ENCODE measurements at regions not wholly inside any gene's neighbourhood (a gene's known extent, or its start where the extent isn't known, plus 50 kb on each side); places are given as distances from the start of the nearest gene placed in this dataset.

GRCh38 chr13:78305171-78305570 lies 298.2 kb downstream of the POU4F1 start:
- ATAC-seq, result no peak
- no peak for DNase-seq
- Histone ChIP-seq H3K4me3 (ENCODE audit: low read length) (no peak overlapping the region), H3K27ac (ENCODE audit: low read depth, low read length) (no peak overlapping the region), H3K9me3 (ENCODE audit: control insufficient read depth in 2 of 3, low read length in 3 of 3) (no peaks in the 10 kb centered on the region), H3K27me3 (ENCODE audit: control insufficient read depth in 2 of 2, insufficient read depth in 2 of 2, low read length in 2 of 2) (no peaks in the 10 kb centered on the region), H3K4me1 (ENCODE audit: control insufficient read depth in 2 of 2, insufficient read depth in 2 of 2, low read length in 2 of 2) (no peaks in the 10 kb centered on the region), H3K36me3 (ENCODE audit: control insufficient read depth in 2 of 3, insufficient read depth in 3 of 3, low read length in 3 of 3) (no peaks in the 10 kb centered on the region)
- Mint-ChIP-seq H3K9me3 (no peaks in the 10 kb centered on the region), H3K27ac (no peak overlapping the region), H3K4me1 (no peaks in the 10 kb centered on the region), H3K36me3 (no peaks in the 10 kb centered on the region), H3K27me3 (peaks cover 0 to 5% (median 0%) of the 10 kb centered on the region in 5 donors), H3K4me3 (no peak overlapping the region)
- CTCF ChIA-PET, result no interaction called here
- POLR2A ChIA-PET, result no interaction called here
- intact Hi-C loops (cut with micrococcal nuclease), result no loop called here

GRCh38 chr13:78299832-78300623 lies 303.3 kb downstream of the POU4F1 start:
- no peaks in the 10 kb centered on the region for H3K4me1 Mint-ChIP-seq

GRCh38 chr13:78298657-78299056 lies 304.7 kb downstream of the POU4F1 start:
- CTCF ChIA-PET, result no interaction called here
- no peaks in the 10 kb centered on the region for H3K4me1 Mint-ChIP-seq

More at GRCh38 chr13:78299832-78300623, 303.3 kb downstream of the POU4F1 start:
- Histone ChIP-seq H3K27ac (ENCODE audit: low read depth, low read length) (no peak overlapping the region), H3K9me3 (ENCODE audit: control insufficient read depth in 2 of 3, low read length in 3 of 3) (no peaks in the 10 kb centered on the region), H3K4me1 (ENCODE audit: control insufficient read depth in 2 of 2, insufficient read depth in 2 of 2, low read length in 2 of 2) (no peaks in the 10 kb centered on the region), H3K4me3 (ENCODE audit: low read length) (no peak overlapping the region), H3K27me3 (ENCODE audit: control insufficient read depth in 2 of 2, insufficient read depth in 2 of 2, low read length in 2 of 2) (no peaks in the 10 kb centered on the region), H3K36me3 (ENCODE audit: control insufficient read depth in 2 of 3, insufficient read depth in 3 of 3, low read length in 3 of 3) (no peaks in the 10 kb centered on the region)
- Mint-ChIP-seq H3K4me3 (no peak overlapping the region), H3K27me3 (no peaks in the 10 kb centered on the region), H3K27ac (no peak overlapping the region), H3K9me3 (no peaks in the 10 kb centered on the region), H3K36me3 (no peaks in the 10 kb centered on the region)
- no peak for ATAC-seq
- POLR2A ChIA-PET, result no interaction called here
- CTCF ChIA-PET, result no interaction called here
- no peak for DNase-seq
- intact Hi-C loops (cut with micrococcal nuclease), result no loop called here

GRCh38 chr13:78286748-78287147 lies 316.6 kb downstream of the POU4F1 start:
- H3K4me3 ChIP-seq (ENCODE audit: low read length), result no peak overlapping the region
- no peaks in the 10 kb centered on the region for H3K36me3 ChIP-seq (ENCODE audit: control insufficient read depth in 2 of 3, insufficient read depth in 3 of 3, low read length in 3 of 3)
- Mint-ChIP-seq H3K4me1 (no peaks in the 10 kb centered on the region), H3K27ac (no peak overlapping the region), H3K9me3 (peaks cover 2 to 34% (median 10%) of the 10 kb centered on the region in 11 donors), H3K27me3 (peaks cover 0 to 5% (median 0%) of the 10 kb centered on the region in 5 donors), H3K36me3 (no peaks in the 10 kb centered on the region), H3K4me3 (no peak overlapping the region)
- ChIA-PET POLR2A (no interaction called here), CTCF (no interaction called here)
- no peaks in the 10 kb centered on the region for H3K9me3 ChIP-seq (ENCODE audit: control insufficient read depth in 2 of 3, low read length in 3 of 3)
- ATAC-seq (no peak), DNase-seq (no peak)
- no peaks in the 10 kb centered on the region for H3K27me3 ChIP-seq (ENCODE audit: control insufficient read depth in 2 of 2, insufficient read depth in 2 of 2, low read length in 2 of 2)
- intact Hi-C loops (cut with micrococcal nuclease), result no loop called here
- H3K27ac ChIP-seq (ENCODE audit: low read depth, low read length), result no peak overlapping the region
- H3K4me1 ChIP-seq (ENCODE audit: control insufficient read depth in 2 of 2, insufficient read depth in 2 of 2, low read length in 2 of 2), result no peaks in the 10 kb centered on the region

More at GRCh38 chr13:78298657-78299056, 304.7 kb downstream of the POU4F1 start:
- no peaks in the 10 kb centered on the region for H3K4me1 ChIP-seq (ENCODE audit: control insufficient read depth in 2 of 2, insufficient read depth in 2 of 2, low read length in 2 of 2)
- H3K9me3 ChIP-seq (ENCODE audit: control insufficient read depth in 2 of 3, low read length in 3 of 3), result no peaks in the 10 kb centered on the region
- DNase-seq (no peak), ATAC-seq (no peak)
- Mint-ChIP-seq H3K36me3 (no peaks in the 10 kb centered on the region), H3K27ac (no peak overlapping the region), H3K4me3 (no peak overlapping the region), H3K27me3 (no peaks in the 10 kb centered on the region), H3K9me3 (no peaks in the 10 kb centered on the region)
- no peaks in the 10 kb centered on the region for H3K27me3 ChIP-seq (ENCODE audit: control insufficient read depth in 2 of 2, insufficient read depth in 2 of 2, low read length in 2 of 2)
- no peak overlapping the region for H3K27ac ChIP-seq (ENCODE audit: low read depth, low read length)
- intact Hi-C loops (cut with micrococcal nuclease), result no loop called here
- H3K36me3 ChIP-seq (ENCODE audit: control insufficient read depth in 2 of 3, insufficient read depth in 3 of 3, low read length in 3 of 3), result no peaks in the 10 kb centered on the region
- H3K4me3 ChIP-seq (ENCODE audit: low read length), result no peak overlapping the region
- POLR2A ChIA-PET, result no interaction called here

- Histone ChIP-seq H3K4me1 (ENCODE audit: control insufficient read depth in 2 of 2, insufficient read depth in 2 of 2, low read length in 2 of 2) (no peaks in the 10 kb centered on the region), H3K27me3 (ENCODE audit: control insufficient read depth in 2 of 2, insufficient read depth in 2 of 2, low read length in 2 of 2) (no peaks in the 10 kb centered on the region), H3K36me3 (ENCODE audit: control insufficient read depth in 2 of 3, insufficient read depth in 3 of 3, low read length in 3 of 3) (no peaks in the 10 kb centered on the region), H3K27ac (ENCODE audit: low read depth, low read length) (no peak overlapping the region), H3K9me3 (ENCODE audit: control insufficient read depth in 2 of 3, low read length in 3 of 3) (no peaks in the 10 kb centered on the region), H3K4me3 (ENCODE audit: low read length) (no peak overlapping the region)
- POLR2A ChIA-PET, result no interaction called here
- CTCF ChIA-PET, result no interaction called here
- Mint-ChIP-seq H3K4me1 (no peaks in the 10 kb centered on the region), H3K9me3 (peaks cover 0 to 9% (median 1%) of the 10 kb centered on the region in 11 donors), H3K36me3 (no peaks in the 10 kb centered on the region), H3K4me3 (no peak overlapping the region), H3K27me3 (peaks cover 0 to 3% (median 0%) of the 10 kb centered on the region in 5 donors), H3K27ac (no peak overlapping the region)
- no peak for ATAC-seq
- intact Hi-C loops (cut with micrococcal nuclease), result no loop called here
- no peak for DNase-seq
These were observed 338.3 kb downstream of the POU4F1 start for GRCh38 chr13:78265098-78265497.

GRCh38 chr13:78258304-78258703 lies 339.7 kb upstream of the EDNRB start:
- Mint-ChIP-seq H3K27me3 (peaks cover 0 to 10% (median 0%) of the 10 kb centered on the region in 5 donors), H3K36me3 (no peaks in the 10 kb centered on the region), H3K9me3 (peaks cover 0 to 9% (median 2%) of the 10 kb centered on the region in 11 donors), H3K4me3 (no peak overlapping the region), H3K27ac (no peak overlapping the region), H3K4me1 (no peaks in the 10 kb centered on the region)
- intact Hi-C loops (cut with micrococcal nuclease), result no loop called here
- Histone ChIP-seq H3K4me3 (ENCODE audit: low read length) (no peak overlapping the region), H3K27ac (ENCODE audit: low read depth, low read length) (no peak overlapping the region), H3K4me1 (ENCODE audit: control insufficient read depth in 2 of 2, insufficient read depth in 2 of 2, low read length in 2 of 2) (no peaks in the 10 kb centered on the region), H3K9me3 (ENCODE audit: control insufficient read depth in 2 of 3, low read length in 3 of 3) (no peaks in the 10 kb centered on the region), H3K27me3 (ENCODE audit: control insufficient read depth in 2 of 2, insufficient read depth in 2 of 2, low read length in 2 of 2) (no peaks in the 10 kb centered on the region), H3K36me3 (ENCODE audit: control insufficient read depth in 2 of 3, insufficient read depth in 3 of 3, low read length in 3 of 3) (no peaks in the 10 kb centered on the region)
- ChIA-PET CTCF (no interaction called here), POLR2A (no interaction called here)
- DNase-seq, result no peak
- no peak for ATAC-seq

- ATAC-seq (no peak), DNase-seq (no peak)
- Mint-ChIP-seq H3K36me3 (no peaks in the 10 kb centered on the region), H3K27ac (no peak overlapping the region), H3K27me3 (peaks cover 0 to 10% (median 0%) of the 10 kb centered on the region in 5 donors), H3K9me3 (peaks cover 0 to 9% (median 4%) of the 10 kb centered on the region in 11 donors), H3K4me3 (no peak overlapping the region), H3K4me1 (no peaks in the 10 kb centered on the region)
- Histone ChIP-seq H3K4me3 (ENCODE audit: low read length) (no peak overlapping the region), H3K4me1 (ENCODE audit: control insufficient read depth in 2 of 2, insufficient read depth in 2 of 2, low read length in 2 of 2) (no peaks in the 10 kb centered on the region), H3K27me3 (ENCODE audit: control insufficient read depth in 2 of 2, insufficient read depth in 2 of 2, low read length in 2 of 2) (no peaks in the 10 kb centered on the region), H3K9me3 (ENCODE audit: control insufficient read depth in 2 of 3, low read length in 3 of 3) (no peaks in the 10 kb centered on the region), H3K36me3 (ENCODE audit: control insufficient read depth in 2 of 3, insufficient read depth in 3 of 3, low read length in 3 of 3) (no peaks in the 10 kb centered on the region), H3K27ac (ENCODE audit: low read depth, low read length) (no peak overlapping the region)
- ChIA-PET CTCF (no interaction called here), POLR2A (no interaction called here)
- intact Hi-C loops (cut with micrococcal nuclease), result no loop called here
These were observed 337.9 kb upstream of the EDNRB start for GRCh38 chr13:78256484-78256883.
